ENCODE measurements at regions not wholly inside any gene's neighbourhood (a gene's known extent, or its start where the extent isn't known, plus 50 kb on each side); places are given as distances from the start of the nearest gene placed in this dataset.

DNA sequence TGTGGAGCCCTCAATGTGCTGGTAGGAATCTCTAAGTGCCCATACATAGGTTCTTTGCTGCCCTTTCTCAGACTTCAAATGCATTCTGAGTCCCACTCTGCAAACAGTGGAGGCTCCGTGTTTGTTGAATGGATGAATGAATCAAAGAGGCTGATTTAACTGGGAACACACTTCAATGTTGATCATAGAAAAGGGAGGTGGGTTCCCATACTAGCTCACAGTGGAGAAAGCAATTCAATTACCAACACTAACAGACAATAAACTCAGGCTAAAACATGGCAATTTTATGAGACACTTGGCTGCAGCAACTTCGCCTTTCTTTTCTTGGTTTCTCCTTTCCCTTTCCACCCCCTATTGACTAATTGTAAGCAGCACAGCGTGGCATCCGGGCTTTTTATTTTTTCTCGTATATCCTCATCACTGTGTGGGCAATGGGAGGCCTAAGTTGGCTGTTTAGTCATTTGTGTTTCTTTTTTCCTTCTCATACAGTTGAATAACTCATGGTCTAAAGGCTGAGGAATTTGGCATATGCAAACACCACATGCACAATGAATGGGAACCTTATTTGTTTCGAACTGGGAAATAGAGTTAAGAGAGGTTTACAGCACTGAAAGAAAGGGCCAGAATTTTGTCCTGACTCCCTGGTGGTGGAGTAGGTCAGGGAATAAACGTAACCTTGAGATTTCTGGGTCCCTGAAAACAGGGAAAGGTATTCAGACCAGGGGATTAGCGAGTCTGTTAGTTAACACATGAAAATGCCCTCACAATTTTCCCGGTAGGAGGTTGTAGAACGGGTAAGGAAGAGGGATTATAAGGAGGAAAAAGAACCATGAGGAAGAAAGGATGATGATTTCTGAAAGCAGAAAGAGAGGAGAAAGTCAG, 858.5 kb downstream of the KCNMA1 start (continued):
- TF ChIP-seq, protein P1, sequence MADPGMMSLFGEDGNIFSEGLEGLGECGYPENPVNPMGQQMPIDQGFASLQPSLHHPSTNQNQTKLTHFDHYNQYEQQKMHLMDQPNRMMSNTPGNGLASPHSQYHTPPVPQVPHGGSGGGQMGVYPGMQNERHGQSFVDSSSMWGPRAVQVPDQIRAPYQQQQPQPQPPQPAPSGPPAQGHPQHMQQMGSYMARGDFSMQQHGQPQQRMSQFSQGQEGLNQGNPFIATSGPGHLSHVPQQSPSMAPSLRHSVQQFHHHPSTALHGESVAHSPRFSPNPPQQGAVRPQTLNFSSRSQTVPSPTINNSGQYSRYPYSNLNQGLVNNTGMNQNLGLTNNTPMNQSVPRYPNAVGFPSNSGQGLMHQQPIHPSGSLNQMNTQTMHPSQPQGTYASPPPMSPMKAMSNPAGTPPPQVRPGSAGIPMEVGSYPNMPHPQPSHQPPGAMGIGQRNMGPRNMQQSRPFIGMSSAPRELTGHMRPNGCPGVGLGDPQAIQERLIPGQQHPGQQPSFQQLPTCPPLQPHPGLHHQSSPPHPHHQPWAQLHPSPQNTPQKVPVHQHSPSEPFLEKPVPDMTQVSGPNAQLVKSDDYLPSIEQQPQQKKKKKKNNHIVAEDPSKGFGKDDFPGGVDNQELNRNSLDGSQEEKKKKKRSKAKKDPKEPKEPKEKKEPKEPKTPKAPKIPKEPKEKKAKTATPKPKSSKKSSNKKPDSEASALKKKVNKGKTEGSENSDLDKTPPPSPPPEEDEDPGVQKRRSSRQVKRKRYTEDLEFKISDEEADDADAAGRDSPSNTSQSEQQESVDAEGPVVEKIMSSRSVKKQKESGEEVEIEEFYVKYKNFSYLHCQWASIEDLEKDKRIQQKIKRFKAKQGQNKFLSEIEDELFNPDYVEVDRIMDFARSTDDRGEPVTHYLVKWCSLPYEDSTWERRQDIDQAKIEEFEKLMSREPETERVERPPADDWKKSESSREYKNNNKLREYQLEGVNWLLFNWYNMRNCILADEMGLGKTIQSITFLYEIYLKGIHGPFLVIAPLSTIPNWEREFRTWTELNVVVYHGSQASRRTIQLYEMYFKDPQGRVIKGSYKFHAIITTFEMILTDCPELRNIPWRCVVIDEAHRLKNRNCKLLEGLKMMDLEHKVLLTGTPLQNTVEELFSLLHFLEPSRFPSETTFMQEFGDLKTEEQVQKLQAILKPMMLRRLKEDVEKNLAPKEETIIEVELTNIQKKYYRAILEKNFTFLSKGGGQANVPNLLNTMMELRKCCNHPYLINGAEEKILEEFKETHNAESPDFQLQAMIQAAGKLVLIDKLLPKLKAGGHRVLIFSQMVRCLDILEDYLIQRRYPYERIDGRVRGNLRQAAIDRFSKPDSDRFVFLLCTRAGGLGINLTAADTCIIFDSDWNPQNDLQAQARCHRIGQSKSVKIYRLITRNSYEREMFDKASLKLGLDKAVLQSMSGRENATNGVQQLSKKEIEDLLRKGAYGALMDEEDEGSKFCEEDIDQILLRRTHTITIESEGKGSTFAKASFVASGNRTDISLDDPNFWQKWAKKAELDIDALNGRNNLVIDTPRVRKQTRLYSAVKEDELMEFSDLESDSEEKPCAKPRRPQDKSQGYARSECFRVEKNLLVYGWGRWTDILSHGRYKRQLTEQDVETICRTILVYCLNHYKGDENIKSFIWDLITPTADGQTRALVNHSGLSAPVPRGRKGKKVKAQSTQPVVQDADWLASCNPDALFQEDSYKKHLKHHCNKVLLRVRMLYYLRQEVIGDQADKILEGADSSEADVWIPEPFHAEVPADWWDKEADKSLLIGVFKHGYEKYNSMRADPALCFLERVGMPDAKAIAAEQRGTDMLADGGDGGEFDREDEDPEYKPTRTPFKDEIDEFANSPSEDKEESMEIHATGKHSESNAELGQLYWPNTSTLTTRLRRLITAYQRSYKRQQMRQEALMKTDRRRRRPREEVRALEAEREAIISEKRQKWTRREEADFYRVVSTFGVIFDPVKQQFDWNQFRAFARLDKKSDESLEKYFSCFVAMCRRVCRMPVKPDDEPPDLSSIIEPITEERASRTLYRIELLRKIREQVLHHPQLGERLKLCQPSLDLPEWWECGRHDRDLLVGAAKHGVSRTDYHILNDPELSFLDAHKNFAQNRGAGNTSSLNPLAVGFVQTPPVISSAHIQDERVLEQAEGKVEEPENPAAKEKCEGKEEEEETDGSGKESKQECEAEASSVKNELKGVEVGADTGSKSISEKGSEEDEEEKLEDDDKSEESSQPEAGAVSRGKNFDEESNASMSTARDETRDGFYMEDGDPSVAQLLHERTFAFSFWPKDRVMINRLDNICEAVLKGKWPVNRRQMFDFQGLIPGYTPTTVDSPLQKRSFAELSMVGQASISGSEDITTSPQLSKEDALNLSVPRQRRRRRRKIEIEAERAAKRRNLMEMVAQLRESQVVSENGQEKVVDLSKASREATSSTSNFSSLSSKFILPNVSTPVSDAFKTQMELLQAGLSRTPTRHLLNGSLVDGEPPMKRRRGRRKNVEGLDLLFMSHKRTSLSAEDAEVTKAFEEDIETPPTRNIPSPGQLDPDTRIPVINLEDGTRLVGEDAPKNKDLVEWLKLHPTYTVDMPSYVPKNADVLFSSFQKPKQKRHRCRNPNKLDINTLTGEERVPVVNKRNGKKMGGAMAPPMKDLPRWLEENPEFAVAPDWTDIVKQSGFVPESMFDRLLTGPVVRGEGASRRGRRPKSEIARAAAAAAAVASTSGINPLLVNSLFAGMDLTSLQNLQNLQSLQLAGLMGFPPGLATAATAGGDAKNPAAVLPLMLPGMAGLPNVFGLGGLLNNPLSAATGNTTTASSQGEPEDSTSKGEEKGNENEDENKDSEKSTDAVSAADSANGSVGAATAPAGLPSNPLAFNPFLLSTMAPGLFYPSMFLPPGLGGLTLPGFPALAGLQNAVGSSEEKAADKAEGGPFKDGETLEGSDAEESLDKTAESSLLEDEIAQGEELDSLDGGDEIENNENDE (IDR thresholded peaks at IDR 0.05; ENCODE audit: insufficient replicate concordance, low read length): peak; percentile 87
- TF ChIP-seq TAF7 (optimal IDR thresholded peaks at IDR 0.05; ENCODE audit: borderline replicate concordance, low read depth, low read length) (peak; percentile 18), POLR2A (IDR thresholded peaks at IDR 0.05; ENCODE audit: control extremely low read depth in 1 of 2, low read depth in 2 of 2, low read length in 2 of 2) (no peak), RAD21 (IDR thresholded peaks at IDR 0.05 in 1 of 2, conservative IDR thresholded peaks at IDR 0.05 in 1 of 2; ENCODE audit: low read depth in 2 of 2, low read length in 2 of 2) (peak in 1 of 2 experiments; percentile 32; a peak in 2 of 4 replicates), MAFK (IDR thresholded peaks at IDR 0.05; ENCODE audit: low read depth, low read length) (no peak), HDAC6 (IDR thresholded peaks at IDR 0.05; ENCODE audit: low read depth, low read length) (no peak)
